Left lung (tissue), 4 donors: ENCODE measurements at regions not wholly inside any gene's neighbourhood (a gene's known extent, or its start where the extent isn't known, plus 50 kb on each side); places are given as distances from the start of the nearest gene placed in this dataset.

Experiments used
- ATAC-seq: fragments of 200-7000 bp; cut with Tn5 transposase; one replicate; pipeline ENCODE4 v1.9.1; 2020; ENCODE audit warnings: moderate library complexity
- DNase-seq, 4 donors: peaks; one replicate each; pipeline ENCODE4 v3.0.0-alpha.2; 2013 to 2020
- H3K27ac ChIP-seq, 2 donors: fragments of 200-600 bp; sonication (generic) in 1 of 2; one replicate each; pipeline versions ENCODE4 v1.5.0 to v1.8.0; 2020 to 2021
- H3K27me3 ChIP-seq, 2 donors: fragments of 200-600 bp; sonication (generic) in 1 of 2; one replicate each; pipeline versions ENCODE4 v1.5.0 to v1.8.0; 2020 to 2021
- H3K36me3 ChIP-seq, 2 donors: fragments of 200-600 bp; sonication (generic) in 1 of 2; one replicate each; pipeline versions ENCODE4 v1.5.0 to v1.8.0; 2020 to 2021
- H3K4me1 ChIP-seq, 2 donors: fragments of 200-600 bp; one replicate each; pipeline ENCODE4 v1.8.0; 2021
- H3K4me3 ChIP-seq, 2 donors: fragments of 200-600 bp; sonication (generic) in 1 of 2; one replicate each; pipeline versions ENCODE4 v1.5.0 to v1.8.0; 2020 to 2021; ENCODE audit warnings: mild to moderate bottlenecking in 1 of 2
- H3K9me3 ChIP-seq, 2 donors: fragments of 200-600 bp; sonication (generic) in 1 of 2; one replicate each; pipeline versions ENCODE4 v1.5.0 to v1.8.0; 2020 to 2021
- intact Hi-C, 2 donors: fragments of 100-400 bp; cut with DNase I; formaldehyde crosslinking; loops; one replicate each; pipeline versions ENCODE4 v1.11.2 to v1.14.2; 2022
- TF ChIP-seq, protein P1 (sequence below), 2 donors: fragments of 200-600 bp; sonication (generic) in 1 of 2; IDR thresholded peaks; one replicate each; pipeline versions ENCODE4 v1.5.0 to v1.8.0; 2021; ENCODE audit warnings: antibody characterized with exemption in 2 of 2
- donor health status: DM: no; HTN: yes; CAD: no.
- donor health status: DM: no; HTN: no; CAD: no.

DNA sequence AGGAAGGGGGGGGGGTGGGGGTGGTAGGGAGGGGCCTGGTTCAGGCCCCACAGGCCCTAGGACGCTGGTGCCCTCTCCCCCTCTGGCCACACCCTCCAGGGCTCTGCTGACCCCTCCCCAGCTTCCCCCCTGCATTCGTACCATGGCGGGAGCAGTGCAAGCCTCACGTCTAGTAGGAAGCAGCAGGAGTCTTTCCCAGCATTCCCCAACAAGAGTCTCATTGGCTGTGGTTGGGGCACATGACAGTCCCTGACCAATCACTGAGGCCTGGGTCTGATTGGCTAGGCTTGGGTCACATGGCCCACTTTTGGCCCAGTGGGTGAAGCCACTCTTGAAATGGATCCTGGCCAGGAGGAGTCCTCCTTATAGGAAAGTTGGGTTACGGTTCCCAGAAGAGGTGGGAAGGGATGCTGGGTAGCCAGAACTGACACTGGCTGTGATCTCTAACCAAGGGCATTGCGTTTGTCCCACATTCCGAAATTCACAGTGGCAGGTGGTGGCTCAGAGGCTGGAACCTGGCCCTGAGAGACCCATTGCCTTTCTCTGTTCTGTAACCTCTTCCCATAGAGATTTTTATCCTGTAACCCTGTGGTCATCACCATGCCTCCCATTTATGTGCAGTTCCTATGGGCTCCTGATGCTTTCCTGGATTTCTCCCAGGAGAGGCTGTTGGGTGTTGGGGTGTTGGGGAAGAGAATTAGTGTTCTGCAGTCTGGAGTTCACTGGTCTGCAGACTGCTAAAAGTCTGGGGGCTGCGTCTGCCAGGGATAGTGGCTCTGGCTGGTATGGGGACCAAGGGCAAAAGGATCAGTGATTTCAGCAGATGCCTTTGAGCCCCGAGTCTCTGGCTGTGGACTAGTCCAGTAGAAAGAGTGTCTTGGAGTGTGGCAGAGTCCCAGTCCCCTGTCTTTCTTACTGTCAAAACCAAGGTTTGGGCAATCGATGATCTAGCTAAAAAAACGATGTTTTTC, 58.9 kb upstream of the MYEOV start:
- DNase-seq (no peak), ATAC-seq (no peak)
- Histone ChIP-seq H3K27ac (no peak overlapping the region), H3K36me3 (no peaks in the 10 kb centered on the region), H3K4me3 (no peak overlapping the region), H3K9me3 (no peaks in the 10 kb centered on the region), H3K4me1 (no peaks in the 10 kb centered on the region), H3K27me3 (no peaks in the 10 kb centered on the region)
- TF ChIP-seq, protein P1, sequence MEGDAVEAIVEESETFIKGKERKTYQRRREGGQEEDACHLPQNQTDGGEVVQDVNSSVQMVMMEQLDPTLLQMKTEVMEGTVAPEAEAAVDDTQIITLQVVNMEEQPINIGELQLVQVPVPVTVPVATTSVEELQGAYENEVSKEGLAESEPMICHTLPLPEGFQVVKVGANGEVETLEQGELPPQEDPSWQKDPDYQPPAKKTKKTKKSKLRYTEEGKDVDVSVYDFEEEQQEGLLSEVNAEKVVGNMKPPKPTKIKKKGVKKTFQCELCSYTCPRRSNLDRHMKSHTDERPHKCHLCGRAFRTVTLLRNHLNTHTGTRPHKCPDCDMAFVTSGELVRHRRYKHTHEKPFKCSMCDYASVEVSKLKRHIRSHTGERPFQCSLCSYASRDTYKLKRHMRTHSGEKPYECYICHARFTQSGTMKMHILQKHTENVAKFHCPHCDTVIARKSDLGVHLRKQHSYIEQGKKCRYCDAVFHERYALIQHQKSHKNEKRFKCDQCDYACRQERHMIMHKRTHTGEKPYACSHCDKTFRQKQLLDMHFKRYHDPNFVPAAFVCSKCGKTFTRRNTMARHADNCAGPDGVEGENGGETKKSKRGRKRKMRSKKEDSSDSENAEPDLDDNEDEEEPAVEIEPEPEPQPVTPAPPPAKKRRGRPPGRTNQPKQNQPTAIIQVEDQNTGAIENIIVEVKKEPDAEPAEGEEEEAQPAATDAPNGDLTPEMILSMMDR (IDR thresholded peaks at IDR 0.05) = no peak
- intact Hi-C loops = no loop called here

- no peaks in the 10 kb centered on the region for H3K36me3 ChIP-seq
- intact Hi-C loops = no loop called here
- no peaks in the 10 kb centered on the region for H3K9me3 ChIP-seq
- peaks cover 0 to 6% of the 10 kb centered on the region in 2 donors for H3K4me1 ChIP-seq
- ATAC-seq = no peak
- no peak overlapping the region for H3K4me3 ChIP-seq
- H3K27ac ChIP-seq = no peak overlapping the region
- DNase-seq = no peak
- TF ChIP-seq, protein P1 (IDR thresholded peaks at IDR 0.05) = no peak
- no peaks in the 10 kb centered on the region for H3K27me3 ChIP-seq
Measured at GRCh38 chr11:69238573-69239351, 55.2 kb upstream of the MYEOV start.

- Histone ChIP-seq H3K4me1 (peaks cover 0 to 6% of the 10 kb centered on the region in 2 donors), H3K27ac (no peak overlapping the region), H3K9me3 (no peaks in the 10 kb centered on the region), H3K27me3 (no peaks in the 10 kb centered on the region), H3K36me3 (no peaks in the 10 kb centered on the region), H3K4me3 (no peak overlapping the region)
- DNase-seq (no peak), ATAC-seq (no peak)
- intact Hi-C loops = no loop called here
- TF ChIP-seq, protein P1 (IDR thresholded peaks at IDR 0.05) = no peak
Measured at GRCh38 chr11:69239641-69240040, 54.3 kb upstream of the MYEOV start.

GRCh38 chr11:69240332-69241074, 53.5 kb upstream of the MYEOV start:
- ATAC-seq (peak; percentile 58), DNase-seq (no peak)
- TF ChIP-seq, protein P1 (IDR thresholded peaks at IDR 0.05) = no peak
- Histone ChIP-seq H3K9me3 (no peaks in the 10 kb centered on the region), H3K4me3 (no peak overlapping the region), H3K27ac (no peak overlapping the region), H3K4me1 (peaks cover 0 to 6% of the 10 kb centered on the region in 2 donors), H3K27me3 (no peaks in the 10 kb centered on the region), H3K36me3 (no peaks in the 10 kb centered on the region)
- intact Hi-C loops = no loop called here
